ENCODE measurements at regions not wholly inside any gene's neighbourhood (a gene's known extent, or its start where the extent isn't known, plus 50 kb on each side); places are given as distances from the start of the nearest gene placed in this dataset.
A peak's percentile ranks its signal among the peaks of the same experiment; 100 is the strongest.

DNA sequence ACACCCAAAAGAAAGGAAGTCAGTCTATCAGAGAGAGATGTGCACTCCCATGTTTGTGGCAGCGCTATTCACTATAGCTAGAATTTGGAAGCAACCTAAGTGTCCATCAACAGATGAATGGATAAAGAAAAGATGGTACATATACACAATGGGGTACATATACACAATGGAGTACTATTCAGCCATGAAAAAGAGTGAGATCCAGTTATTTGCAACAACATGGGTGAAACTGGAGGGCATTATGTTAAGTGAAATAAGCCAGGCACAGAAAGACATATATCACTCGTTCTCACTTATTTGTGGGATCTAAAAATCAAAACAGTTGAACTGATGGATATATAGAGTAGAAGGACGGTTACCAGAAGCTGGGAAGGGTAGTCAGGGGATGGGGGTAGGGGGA, 99.9 kb upstream of the ZNF516 start:
- no peak for DNase-seq

DNA sequence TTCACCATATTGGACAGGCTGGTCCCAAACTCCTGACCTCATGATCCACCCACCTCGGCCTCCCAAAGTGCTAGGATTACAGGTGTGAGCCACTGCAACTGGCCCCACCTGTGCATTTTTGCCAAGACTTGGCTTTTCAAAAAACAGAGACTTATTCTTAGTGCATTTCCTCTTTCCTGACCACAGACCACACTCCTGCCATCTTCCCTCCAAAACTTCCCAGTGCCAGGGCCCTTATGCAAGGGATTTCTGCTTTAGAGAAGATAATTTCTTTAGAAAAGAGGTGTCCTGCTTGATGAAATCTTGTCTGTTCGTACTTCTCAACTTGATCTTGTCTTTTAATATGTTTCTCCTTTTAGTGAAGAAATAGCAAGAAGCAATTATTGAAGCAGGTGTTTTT, 98.8 kb upstream of the ZNF516 start:
- no peak for DNase-seq

DNA sequence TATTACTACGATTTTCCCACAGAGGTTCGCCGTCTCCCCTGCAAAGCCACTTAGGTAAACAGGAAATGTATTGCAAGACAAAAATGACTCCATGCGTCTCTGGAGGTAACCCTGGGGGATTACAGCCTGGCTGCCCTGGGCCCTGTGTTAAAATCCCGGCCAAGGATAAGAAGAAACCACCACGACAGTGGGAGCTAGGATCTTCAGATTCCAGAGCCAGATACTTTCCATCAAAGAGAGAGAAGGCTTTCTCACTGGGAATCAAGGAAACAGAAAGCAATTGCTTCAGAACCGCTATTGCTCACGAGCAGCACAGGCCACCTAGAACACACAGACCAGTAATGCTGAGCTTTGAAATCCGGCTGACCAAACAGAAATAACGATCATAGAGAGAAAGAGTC, 97.9 kb upstream of the ZNF516 start:
- DNase-seq = peak; percentile 79

DNA sequence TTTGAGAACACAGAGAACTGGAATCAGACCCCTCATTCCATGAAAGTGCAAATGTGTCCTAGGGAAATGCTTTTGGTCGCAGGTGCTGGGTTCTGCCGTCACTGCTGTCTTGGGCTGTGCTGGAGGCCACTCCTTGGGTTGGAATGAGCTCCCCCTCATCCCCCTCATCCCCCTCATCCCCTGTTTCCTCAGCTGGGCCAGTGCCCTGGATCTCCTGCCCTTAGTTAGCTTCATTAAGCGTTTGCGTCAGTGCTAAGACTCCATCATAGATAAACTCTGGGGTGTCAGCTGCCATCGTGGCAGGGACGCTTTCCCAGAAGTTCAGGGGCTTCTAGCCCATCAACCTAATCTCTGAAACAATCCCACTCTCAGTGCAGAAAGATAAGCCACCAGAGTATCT, 97.1 kb upstream of the ZNF516 start:
- DNase-seq = no peak

DNA sequence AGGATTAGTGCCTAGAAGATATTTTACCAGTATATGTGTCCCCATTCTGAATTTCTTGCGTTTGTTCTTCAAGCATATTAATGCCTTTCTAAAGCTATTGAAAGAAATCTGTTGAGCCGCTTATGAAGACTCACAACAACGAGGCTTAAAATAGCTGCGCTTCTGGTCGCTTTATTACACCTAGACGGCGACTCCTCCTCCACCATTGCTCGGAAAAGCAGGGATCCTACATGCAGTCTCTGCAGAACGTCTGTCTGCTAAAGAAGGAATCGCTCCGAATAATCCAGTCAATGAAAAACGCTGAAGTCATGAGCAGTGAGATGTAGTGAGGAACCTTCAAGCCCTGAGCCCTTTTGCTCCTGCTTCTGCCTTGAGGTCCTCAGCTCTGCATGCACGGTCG, 94.8 kb upstream of the ZNF516 start:
- DNase-seq = no peak

DNA sequence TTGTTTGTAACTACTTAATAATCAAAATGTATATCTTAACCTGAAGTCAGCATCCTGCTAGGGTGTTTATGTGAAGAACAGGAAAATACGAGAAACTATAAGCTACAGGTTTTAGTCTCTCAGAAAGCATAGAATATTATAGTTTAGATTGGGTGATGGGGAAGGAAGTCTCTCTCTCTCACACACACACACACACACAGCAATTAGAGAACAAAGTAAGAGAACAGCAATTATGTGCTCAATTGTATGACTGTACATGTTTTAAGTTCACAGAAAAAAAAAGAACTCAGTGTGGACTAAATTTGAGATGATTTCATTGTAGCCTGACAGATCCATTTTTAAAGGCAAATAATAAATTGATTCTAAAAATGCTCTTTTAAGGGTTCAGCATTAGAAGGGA, 94.3 kb upstream of the ZNF516 start:
- DNase-seq = no peak

DNA sequence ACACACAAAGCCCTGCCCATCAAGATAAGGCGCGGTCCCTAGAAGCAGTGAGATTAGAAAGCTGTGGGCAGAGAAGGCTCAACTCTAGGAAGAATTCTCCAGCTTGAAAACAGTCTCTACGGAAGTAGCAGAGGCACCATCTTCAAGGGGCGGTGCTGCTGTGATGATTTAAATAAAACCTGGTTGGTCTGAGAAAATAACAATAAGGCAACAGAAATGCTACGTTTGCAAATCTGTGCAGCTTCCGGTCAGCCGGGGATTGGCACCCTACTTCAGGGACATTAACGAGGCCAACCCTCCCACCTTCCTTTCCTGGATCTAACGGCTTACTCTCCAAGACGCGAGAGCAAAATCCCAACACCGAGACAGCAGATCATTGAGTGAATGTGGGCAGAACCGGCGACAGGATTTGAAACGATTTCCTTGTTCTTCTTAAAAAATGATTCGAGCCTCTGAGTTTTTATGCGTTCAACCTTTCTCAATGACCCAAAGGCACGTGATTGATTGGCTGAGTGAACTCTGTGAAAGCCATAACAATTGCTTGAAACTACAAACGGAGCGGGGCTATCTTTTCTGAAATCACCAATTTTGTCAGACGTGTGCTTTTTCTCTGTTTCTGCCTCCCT, 93.7 kb upstream of the ZNF516 start:
- DNase-seq = no peak

DNA sequence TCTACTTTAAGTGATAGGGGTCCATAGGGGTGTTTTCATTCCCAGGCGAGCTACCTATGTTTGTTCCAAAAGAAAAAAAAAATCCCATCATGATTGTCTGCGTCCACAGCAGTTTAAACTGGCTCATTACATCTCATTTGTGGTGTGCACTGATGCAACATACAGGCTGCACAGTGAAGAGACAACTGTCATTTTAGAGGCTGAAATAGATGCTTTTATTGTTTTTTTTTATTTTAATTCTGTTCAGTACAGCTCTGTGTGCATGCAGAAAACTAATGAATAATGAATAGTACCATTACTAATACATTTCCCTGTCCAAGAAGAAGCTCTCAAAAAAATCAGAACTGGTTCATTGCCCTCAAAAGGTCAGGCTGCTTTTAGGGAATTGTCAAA, 92.8 kb upstream of the ZNF516 start:
- DNase-seq = no peak

DNA sequence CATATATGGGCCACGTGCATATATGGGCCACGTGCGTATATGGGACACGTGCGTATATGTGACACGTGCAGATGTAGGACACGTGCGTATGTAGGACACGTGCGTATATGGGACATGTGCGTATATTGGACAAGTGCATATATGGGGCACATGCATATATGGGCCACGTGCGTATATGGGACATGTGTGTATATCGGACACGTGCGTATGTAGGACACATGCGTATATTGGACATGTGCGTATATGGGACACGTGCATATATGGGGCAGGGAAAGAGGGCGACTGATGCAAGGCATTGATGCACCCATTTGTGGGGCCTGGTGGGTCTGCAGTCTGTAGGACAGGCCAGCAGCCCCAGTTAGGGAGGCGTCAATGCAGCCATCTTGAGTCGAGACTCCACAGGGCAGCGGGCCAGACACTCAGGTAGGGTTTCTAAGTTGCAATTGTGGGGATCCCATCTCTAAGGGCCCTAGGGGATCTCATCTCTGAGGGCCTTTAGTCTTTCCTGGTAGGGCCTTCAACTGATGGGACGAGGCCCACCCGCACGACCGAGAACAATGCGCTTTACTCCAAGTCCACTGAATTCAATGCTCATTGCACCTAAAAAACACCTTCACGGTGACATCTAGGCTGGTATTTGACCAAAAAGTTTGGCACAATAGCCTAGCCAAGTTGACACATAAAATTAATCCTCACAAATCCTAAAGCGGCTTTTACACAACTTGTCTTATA, 92.3 kb upstream of the ZNF516 start:
- no peak for DNase-seq

DNA sequence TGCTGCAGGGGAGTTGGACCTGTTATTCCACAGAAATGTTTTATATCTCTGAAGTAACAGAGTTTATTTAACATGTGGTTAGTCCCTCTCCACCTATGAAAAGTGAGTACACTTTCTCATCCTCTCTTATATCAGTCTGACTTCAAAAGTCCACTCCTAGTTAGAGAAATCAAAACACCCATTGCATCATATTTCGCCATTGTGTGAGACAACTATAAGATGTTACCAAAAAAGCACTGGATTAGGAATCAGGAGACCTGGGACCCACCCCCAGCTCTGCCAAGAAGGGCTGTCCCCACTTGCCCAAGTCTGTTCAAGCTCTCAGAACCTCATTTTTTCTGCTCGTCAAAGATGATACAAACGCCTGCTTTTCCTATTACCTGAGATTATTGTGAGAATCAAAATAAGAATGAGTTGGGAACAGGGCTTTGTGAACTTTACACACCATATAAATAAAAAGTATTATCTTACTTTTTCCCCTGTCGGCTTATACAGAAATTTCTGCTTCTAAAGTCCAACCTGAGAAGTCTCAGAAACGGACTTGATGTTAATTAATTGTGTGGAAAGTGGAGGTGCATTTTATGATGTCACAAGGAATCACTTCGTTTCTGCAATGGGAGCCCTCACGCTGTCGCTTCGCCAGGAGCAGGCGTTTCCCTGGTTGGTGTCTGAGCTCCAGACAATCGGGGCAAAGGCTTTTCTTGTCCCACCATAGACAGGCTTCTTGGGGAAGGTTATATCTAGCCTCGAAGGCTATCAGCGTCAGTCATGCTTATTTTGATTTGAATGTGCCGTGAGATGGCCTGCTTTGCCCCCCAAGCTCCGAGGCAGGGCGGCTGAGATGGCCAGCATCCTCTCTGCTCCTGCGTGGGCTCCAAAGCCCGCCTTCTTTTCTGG, 89.6 kb upstream of the ZNF516 start:
- no peak for DNase-seq

DNA sequence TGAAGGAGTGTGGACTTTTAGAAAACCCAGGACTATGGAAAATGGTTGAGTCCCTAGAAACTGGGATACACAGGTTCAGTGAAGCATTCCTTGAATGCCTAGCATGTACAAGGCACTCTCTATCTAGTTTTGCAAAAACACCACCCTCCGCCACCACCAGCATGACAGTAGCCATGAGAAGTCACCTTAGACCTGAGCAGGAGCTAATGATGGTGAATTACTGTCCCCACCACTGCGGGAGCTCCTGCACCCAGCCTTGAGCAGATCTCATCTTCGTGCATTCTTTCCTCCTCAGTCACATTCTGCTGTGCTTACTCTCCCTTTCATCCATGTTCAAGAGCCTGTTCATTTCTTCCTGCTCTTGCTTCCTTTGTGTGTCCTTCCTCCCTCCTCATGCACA, 86.2 kb upstream of the ZNF516 start:
- no peak for DNase-seq

DNA sequence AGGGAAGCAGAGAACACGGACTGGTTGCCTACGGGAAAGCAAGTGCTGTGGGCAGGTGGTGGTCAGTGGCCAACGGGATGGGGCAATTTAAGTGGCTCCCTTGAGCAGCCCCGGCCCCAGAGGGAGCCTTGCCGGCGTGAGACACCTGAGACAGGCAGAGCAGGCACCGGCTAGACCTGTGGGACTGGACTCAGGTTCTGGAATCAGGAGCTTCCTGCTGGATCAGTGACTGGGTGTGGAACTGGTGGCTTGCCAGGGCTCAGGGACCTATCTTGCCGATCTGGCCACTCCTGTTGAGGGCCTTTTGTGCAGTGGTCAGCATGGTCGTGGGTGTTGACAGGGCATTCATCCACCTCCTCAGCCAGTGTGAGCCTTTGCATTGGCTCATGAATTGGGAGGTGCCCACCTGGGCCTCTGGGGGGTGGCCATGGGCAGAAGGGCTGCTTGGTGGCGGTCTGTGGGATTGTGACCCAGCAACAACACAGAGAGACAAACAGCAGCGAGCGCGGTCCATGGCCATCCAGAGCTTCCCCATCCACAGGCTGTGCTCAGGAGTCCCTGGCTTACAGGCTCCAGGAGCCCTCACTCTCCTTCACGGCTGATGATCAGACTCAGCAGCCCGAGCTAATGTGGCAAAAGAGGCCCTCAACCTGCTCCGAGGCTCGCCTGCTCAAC, 85.4 kb upstream of the ZNF516 start:
- DNase-seq = no peak

DNA sequence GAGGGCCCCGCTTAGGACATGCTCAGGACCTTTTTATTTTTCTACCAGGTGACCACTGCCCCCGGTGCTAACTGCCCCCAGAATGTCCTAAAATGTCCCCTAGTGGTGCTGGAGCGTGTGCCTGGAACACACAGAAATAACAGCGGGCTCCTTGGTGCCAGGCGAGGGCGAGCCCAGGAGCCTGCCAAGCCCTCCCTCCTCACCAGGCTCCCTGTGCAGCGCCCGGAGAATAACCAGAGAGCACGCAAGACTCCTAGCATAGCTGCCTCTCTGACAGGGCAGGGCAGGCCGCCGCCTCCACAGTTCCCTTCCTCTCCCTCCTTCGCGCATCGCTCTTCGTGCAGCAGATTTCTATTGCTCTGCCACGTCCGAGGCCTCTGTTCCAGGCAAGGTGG, 84.3 kb upstream of the ZNF516 start:
- no peak for DNase-seq

DNA sequence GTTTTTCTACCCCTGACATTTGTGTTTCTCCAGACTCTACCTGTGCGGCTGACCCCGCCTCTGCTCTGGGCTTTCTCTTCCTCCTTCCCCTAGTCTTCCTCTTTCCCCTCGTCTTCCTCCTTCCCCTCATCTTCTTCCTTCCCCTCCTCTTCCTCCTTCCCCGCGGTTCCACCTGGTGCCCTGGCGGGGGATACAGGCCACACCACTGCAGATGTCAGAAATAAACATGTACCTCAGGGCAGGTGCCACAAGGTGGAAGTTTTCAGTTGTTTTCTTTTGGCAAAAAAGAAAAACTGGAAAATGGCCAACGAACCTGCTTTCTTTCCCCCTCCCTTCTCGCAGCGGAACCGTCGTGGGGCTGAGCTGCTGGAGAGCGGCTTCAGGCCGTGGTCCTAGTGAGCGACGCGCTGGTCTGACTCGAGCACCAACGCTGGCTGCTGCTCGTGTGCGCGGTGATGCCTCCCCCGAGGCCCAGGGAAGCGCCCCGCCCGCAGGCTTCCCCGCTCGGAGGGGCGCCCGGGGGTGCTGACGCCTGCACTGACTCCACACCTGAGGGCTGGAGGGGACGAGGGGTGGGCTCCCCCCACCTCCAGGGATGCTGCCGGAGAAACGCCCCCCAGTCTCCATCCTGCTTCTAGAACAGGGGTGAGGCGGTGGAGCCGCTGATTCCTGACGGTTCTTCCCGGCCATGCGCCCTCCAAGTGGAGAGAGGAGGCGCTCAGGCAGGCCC, 83.7 kb upstream of the ZNF516 start:
- DNase-seq = no peak

DNA sequence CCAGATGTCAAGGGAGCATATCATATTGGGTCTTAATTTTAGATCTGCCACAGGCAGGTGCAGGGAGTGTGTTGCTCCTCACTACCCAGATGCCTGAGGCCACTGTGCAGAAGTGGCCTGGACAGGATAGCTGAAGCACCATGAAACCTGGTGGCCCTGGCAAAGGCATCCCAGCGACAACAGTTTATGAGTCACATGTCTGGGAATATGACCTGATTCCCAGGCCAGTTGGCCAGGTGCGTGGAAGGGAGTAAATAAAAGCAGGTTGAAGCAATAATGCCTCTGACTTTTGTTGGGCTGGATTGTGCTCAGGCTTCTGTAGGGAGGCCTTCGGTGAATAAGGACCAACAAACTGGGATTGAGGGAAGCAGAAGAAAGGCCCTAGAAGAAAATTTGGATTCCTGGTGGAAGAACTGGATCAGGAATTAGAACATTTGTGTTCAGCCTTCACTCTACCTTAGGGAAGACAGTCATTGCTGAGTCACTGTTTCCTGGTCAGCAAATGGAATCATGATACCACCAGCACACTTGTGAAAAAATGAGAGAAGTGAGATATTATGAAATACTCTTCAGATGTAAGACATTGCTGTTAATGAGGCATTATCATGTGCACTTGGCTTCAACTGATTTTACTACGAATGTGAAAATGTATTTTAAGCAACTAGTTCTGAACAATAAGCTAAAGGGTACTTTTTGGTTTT, 78.4 kb upstream of the ZNF516 start:
- peak; percentile 78 for DNase-seq

DNA sequence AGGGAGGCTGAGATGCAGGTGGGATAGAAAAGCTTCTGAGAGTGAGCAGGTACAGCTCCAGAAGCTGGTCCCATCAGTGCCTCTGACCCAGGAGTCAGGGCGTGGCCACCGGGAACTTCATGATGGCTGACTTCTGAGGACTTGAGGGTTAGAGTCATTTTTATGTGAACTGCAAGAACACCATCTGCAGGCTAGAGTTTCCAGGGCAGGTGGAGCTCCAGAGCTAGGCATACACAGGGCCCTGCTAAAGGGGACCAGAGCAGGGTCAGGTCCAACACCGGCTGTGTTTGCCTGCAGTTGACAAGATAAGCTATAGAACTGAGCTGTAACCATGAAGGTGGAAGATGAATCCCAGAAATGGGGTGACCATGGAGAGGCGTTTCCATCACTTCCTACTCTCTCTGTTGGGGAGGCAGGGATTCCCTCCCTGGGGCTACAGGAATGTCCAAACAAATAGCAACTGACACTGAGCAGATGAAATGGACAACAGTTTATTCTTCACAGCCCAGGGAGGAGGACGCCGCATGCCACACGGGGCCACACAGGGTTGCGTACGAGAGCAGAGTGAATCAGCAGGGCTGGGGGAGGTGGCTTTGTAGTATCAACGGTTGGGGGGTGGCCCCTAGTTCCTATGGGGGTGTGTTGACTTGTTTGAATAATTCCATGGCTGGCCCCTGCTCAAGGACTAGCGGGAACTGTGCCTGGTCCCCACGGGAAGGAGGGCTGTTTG, 77.6 kb upstream of the ZNF516 start:
- DNase-seq = peak; percentile 35

DNA sequence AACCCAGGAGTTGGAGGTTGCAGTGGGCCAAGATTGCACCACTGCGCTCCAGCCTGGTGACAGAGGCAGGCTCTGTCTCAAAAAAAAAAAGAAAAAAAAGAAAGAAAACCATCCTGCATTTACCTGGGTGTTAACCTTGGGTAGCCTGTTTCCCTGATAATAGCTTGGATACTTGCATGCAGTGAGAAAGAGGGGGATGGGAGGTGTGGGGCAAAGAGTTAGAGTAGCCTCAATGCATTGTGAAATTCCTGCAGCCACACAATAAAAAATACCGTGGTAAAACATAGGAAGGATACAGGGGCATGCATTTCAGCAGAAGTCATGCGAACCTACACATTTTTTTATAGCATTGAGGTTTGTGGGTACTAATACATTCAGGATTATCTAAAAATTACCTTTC, 76.6 kb upstream of the ZNF516 start:
- no peak for DNase-seq

DNA sequence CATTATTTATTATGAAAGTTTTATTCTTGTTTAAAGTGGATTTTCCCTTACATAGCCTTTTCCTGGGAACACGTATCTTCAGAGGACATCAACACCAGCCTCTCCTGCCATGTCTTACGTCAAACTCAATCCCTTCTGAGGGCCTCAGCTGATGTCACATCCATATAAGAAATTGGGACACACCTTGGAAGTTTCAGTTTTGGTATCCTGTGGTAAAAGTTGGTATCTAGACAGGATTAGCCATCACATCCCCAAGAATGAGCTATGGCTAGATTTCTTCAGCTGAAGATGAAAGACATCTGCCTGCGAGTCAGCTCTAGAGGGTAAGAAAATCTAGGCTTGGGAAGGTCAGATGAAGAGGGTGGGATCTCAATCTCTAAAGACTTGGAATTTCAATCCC, 75.8 kb upstream of the ZNF516 start:
- no peak for DNase-seq

DNA sequence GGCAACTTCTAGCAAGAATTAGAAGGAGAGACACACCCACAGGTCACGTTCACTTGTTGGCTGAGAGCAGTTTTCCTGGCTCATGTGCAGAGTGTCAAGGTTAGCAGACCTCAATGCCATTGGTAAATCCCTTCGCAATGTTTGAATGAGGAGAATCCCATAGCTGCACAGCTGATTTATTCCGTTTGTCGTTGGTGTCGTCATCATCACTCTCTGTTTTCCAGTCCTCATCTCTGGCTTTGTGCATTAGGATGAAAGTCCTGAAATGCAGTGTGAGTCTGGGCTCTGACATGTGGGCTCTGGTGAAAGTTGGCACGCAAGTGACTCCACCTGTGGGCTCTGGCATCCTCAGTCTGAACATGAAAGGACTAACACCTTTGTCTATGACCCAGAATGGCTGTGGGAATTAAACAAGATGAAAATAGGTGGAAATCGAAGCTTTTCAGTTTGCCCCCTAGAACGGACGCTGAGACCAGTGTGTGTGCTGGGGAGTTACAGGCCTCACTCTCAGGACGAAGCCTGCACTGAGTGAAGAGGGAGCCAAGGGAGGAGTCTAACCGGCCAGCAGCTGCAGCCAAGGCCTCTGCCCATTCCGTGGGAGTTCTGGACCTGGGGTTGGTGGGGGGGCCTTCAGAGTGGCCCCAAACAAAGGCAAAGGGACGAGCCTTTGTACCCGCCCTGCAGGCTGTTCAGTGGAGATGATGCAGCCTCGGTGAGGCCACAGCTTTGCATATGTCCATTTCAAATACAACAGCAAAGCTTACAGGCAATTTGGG, 74.8 kb upstream of the ZNF516 start:
- DNase-seq = no peak

DNA sequence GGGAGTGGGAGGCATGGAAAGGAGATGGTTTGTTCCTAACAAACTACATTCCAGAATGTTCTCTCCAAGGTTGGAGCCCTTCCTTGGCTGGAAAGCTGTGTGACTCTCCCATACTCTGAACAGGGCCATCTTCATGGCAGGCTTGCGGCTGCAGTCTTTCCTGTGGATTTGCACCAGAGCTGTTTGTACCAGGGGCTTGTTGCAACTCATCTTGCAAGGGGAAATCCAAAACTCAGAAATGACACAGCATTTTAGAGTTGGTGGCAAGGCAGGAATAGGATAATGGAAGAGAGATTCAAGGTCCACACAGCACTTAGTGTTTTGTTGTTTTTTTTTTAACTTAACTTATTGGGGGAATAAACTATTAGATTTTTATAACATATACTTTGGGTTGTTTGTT, 73.7 kb upstream of the ZNF516 start:
- no peak for DNase-seq

Data from NCI-H510A treated with DMSO at 0.1 percent for 48 hours (cell line).